GM23338 (cell line): ENCODE measurements at regions not wholly inside any gene's neighbourhood (a gene's known extent, or its start where the extent isn't known, plus 50 kb on each side); places are given as distances from the start of the nearest gene placed in this dataset.
A peak's percentile ranks its signal among the peaks of the same experiment; 100 is the strongest.

Source experiments
- ATAC-seq: fragments of 200-7000 bp; cut with Tn5 transposase; 3 replicates; pipeline ENCODE4 v1.9.1; 2020
- DNase-seq: peaks from one replicate; pipeline ENCODE4 v3.0.0-alpha.2; 2015; ENCODE audit warnings: low spot score
- H2AFZ ChIP-seq: fragments of 200-600 bp; sonication (generic); 2 replicates; pipeline ENCODE4 v1.8.0; 2016; ENCODE audit warnings: antibody characterized with exemption, mild to moderate bottlenecking, moderate library complexity
- H3F3A ChIP-seq: fragments of 200-600 bp; sonication (generic); replicated peaks from 2 replicates; pipeline ENCODE4 v1.8.0; 2017; ENCODE audit warnings: antibody characterized with exemption, mixed run types, low read depth
- H3K27ac ChIP-seq: fragments of 200-600 bp; sonication (generic); 2 replicates; pipeline ENCODE4 v1.6.1; 2016; ENCODE audit warnings: low read depth
- H3K27me3 ChIP-seq: fragments of 200-600 bp; sonication (generic); 2 replicates; pipeline ENCODE4 v1.8.0; 2016; ENCODE audit warnings: mild to moderate bottlenecking, mixed run types, moderate library complexity; ENCODE audit not compliant: insufficient read depth
- H3K36me3 ChIP-seq: fragments of 200-600 bp; sonication (generic); 2 replicates; pipeline ENCODE4 v1.8.0; 2016; ENCODE audit warnings: mild to moderate bottlenecking; ENCODE audit not compliant: insufficient read depth
- H3K4me1 ChIP-seq: fragments of 200-600 bp; sonication (generic); 2 replicates; pipeline ENCODE4 v1.8.0; 2016; ENCODE audit warnings: mild to moderate bottlenecking, moderate library complexity; ENCODE audit not compliant: insufficient read depth
- H3K4me2 ChIP-seq: fragments of 200-600 bp; sonication (generic); 2 replicates; pipeline ENCODE4 v1.7.1; 2017; ENCODE audit warnings: mixed run types
- H3K4me3 ChIP-seq: fragments of 200-600 bp; sonication (generic); 2 replicates; pipeline ENCODE4 v1.6.1; 2016; ENCODE audit warnings: mixed run types
- H3K79me2 ChIP-seq: fragments of 200-600 bp; sonication (generic); replicated peaks from 2 replicates; pipeline ENCODE4 v1.8.0; 2017; ENCODE audit warnings: mild to moderate bottlenecking; ENCODE audit not compliant: insufficient read depth
- H3K9me2 ChIP-seq: fragments of 200-600 bp; sonication (generic); 2 replicates; pipeline ENCODE4 v1.8.0; 2017; ENCODE audit not compliant: insufficient read depth
- H4K20me1 ChIP-seq: fragments of 200-600 bp; sonication (generic); replicated peaks from 2 replicates; pipeline ENCODE4 v1.8.0; 2017; ENCODE audit warnings: mild to moderate bottlenecking; ENCODE audit not compliant: insufficient read depth
- H3K27ac Mint-ChIP-seq: 2 replicates; pipeline ENCODE4 v1.8.0; 2020; ENCODE audit warnings: inconsistent platforms, mild to moderate bottlenecking, moderate library complexity, mixed read lengths
- H3K27me3 Mint-ChIP-seq: 3 replicates; pipeline ENCODE4 v1.8.0; 2022; ENCODE audit warnings: low read depth, mild to moderate bottlenecking, moderate library complexity, mixed read lengths, inconsistent platforms; ENCODE audit not compliant: insufficient read depth, poor library complexity
- H3K36me3 Mint-ChIP-seq: 3 replicates; pipeline ENCODE4 v1.8.0; 2021; ENCODE audit warnings: low read depth, mild to moderate bottlenecking, inconsistent platforms, moderate library complexity, mixed read lengths
- H3K4me1 Mint-ChIP-seq: 3 replicates; pipeline ENCODE4 v1.8.0; 2020; ENCODE audit warnings: mild to moderate bottlenecking, inconsistent platforms, mixed read lengths
- H3K4me3 Mint-ChIP-seq: 3 replicates; pipeline ENCODE4 v1.8.0; 2021; ENCODE audit warnings: moderate library complexity, mild to moderate bottlenecking, inconsistent platforms, mixed read lengths
- H3K9me3 Mint-ChIP-seq: 3 replicates; pipeline ENCODE4 v1.8.0; 2020; ENCODE audit warnings: moderate library complexity, mild to moderate bottlenecking, inconsistent platforms, mixed read lengths
- CREB1 ChIP-seq: fragments of 250-450 bp; sonication (Bioruptor Pico); IDR thresholded peaks from 2 replicates; pipeline ENCODE4 v1.5.0; 2020; ENCODE audit warnings: low read depth, mild to moderate bottlenecking, moderate library complexity
- EZH2 ChIP-seq: fragments of 200-600 bp; sonication (generic); IDR thresholded peaks from one replicate; pipeline ENCODE4 v1.8.0; 2017; ENCODE audit warnings: antibody characterized with exemption, mild to moderate bottlenecking, low read depth; ENCODE audit not compliant: unreplicated experiment
- EZH2phosphoT487 ChIP-seq: fragments of 200-600 bp; sonication (generic); IDR thresholded peaks from one replicate; pipeline ENCODE4 v1.8.1; 2018; ENCODE audit warnings: antibody characterized with exemption; ENCODE audit not compliant: unreplicated experiment
- JUNB ChIP-seq: IDR thresholded peaks from one replicate; pipeline ENCODE4 v1.6.1; 2016; ENCODE audit warnings: antibody characterized with exemption; ENCODE audit not compliant: unreplicated experiment
- NANOG ChIP-seq: IDR thresholded peaks from 2 replicates; pipeline ENCODE4 v1.6.1; 2016; ENCODE audit warnings: antibody characterized with exemption, borderline replicate concordance
- POLR2AphosphoS5 ChIP-seq: IDR thresholded peaks from 2 replicates; pipeline ENCODE4 v1.6.1; 2016; ENCODE audit warnings: antibody characterized with exemption, low read depth
- TF ChIP-seq, protein P1 (sequence below), 2 experiments: fragments of 200-600 bp in 1 of 2; sonication (generic) in 1 of 2; conservative IDR thresholded peaks; 2 replicates each; pipeline versions ENCODE4 v1.5.1 to v1.6.1; 2016 to 2017; ENCODE audit warnings: antibody characterized with exemption in 2 of 2, low read depth in 2 of 2, mild to moderate bottlenecking in 2 of 2, moderate library complexity in 1 of 2
- TF ChIP-seq, protein P2 (sequence below): IDR thresholded peaks from 2 replicates; pipeline ENCODE4 v1.6.1; 2016; ENCODE audit warnings: antibody characterized with exemption

GRCh38 chr13:27868641-27869435 lies 51.0 kb upstream of the PDX1 start:
- no peak overlapping the region for H3K4me3 ChIP-seq
- H3K36me3 ChIP-seq, result no peaks in the 10 kb centered on the region
- H3K79me2 ChIP-seq, result no peaks in the 10 kb centered on the region
- H3K27ac ChIP-seq, result no peak overlapping the region
- H3K4me3 Mint-ChIP-seq, result no peak overlapping the region
- no peaks in the 10 kb centered on the region for H3K36me3 Mint-ChIP-seq
- DNase-seq (peak; percentile 56), ATAC-seq (no peak)
- peaks cover 2% of the 10 kb centered on the region for H3K27me3 Mint-ChIP-seq
- TF ChIP-seq EZH2phosphoT487, result no peak
- TF ChIP-seq, protein P1, sequence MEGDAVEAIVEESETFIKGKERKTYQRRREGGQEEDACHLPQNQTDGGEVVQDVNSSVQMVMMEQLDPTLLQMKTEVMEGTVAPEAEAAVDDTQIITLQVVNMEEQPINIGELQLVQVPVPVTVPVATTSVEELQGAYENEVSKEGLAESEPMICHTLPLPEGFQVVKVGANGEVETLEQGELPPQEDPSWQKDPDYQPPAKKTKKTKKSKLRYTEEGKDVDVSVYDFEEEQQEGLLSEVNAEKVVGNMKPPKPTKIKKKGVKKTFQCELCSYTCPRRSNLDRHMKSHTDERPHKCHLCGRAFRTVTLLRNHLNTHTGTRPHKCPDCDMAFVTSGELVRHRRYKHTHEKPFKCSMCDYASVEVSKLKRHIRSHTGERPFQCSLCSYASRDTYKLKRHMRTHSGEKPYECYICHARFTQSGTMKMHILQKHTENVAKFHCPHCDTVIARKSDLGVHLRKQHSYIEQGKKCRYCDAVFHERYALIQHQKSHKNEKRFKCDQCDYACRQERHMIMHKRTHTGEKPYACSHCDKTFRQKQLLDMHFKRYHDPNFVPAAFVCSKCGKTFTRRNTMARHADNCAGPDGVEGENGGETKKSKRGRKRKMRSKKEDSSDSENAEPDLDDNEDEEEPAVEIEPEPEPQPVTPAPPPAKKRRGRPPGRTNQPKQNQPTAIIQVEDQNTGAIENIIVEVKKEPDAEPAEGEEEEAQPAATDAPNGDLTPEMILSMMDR (conservative IDR thresholded peaks at IDR 0.05; ENCODE audit: low read depth in 2 of 2), result peak in 1 of 2 experiments; percentile 71; a peak in 3 of 4 replicates
- no peak for TF ChIP-seq JUNB
- TF ChIP-seq CREB1 (CRISPR knock-in tag), result no peak
- H2AFZ ChIP-seq, result no peak overlapping the region
- H3K9me2 ChIP-seq, result no peaks in the 10 kb centered on the region
- no peaks in the 10 kb centered on the region for H3K9me3 Mint-ChIP-seq
- no peaks in the 10 kb centered on the region for H3K4me1 Mint-ChIP-seq
- no peaks in the 10 kb centered on the region for H3K4me1 ChIP-seq
- peaks cover 5% of the 10 kb centered on the region; the same call in 1 of the 2 replicates for H4K20me1 ChIP-seq
- H3K4me2 ChIP-seq, result no peak overlapping the region
- no peak overlapping the region for H3K27ac Mint-ChIP-seq
- no peaks in the 10 kb centered on the region for H3F3A ChIP-seq
- H3K27me3 ChIP-seq, result peaks cover 15% of the 10 kb centered on the region

DNA sequence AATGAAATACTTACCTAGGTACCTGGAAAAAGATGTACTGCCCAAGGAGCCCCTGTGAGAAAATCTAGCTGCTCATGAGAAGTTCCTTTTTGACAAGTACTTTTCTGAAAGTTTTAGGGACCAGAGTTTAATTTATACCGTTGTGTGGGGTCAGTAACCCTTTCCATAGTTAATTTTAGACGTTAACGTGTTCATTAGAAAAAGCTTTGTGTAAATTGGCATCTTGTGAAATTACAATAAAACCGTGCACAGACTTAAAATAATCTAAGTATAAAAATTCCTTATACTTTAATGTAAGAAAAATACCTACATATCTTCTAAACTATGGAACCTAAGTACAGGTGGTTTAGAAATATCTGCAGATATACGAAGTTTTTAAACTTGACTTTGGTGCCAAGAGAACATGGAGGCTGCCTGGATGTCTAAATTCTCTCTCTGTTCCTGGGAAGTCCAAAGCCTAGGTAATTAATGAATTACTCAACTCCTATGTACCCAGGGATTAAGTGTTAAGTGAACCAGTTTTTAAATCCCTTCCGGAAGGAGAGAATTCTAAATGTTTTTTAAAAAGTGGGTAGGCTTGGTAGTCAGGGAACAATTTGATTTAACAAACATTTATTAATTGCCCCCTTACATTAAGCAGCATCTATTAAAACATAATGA lies 50.2 kb upstream of the PDX1 start:
- Mint-ChIP-seq H3K27ac (no peak overlapping the region), H3K4me3 (no peak overlapping the region), H3K4me1 (no peaks in the 10 kb centered on the region), H3K9me3 (no peaks in the 10 kb centered on the region), H3K27me3 (peaks cover 2% of the 10 kb centered on the region), H3K36me3 (no peaks in the 10 kb centered on the region)
- Histone ChIP-seq H3F3A (no peaks in the 10 kb centered on the region), H3K4me2 (no peak overlapping the region), H4K20me1 (peaks cover 5% of the 10 kb centered on the region; the same call in 1 of the 2 replicates), H3K27ac (no peak overlapping the region), H3K79me2 (no peaks in the 10 kb centered on the region), H3K4me3 (no peak overlapping the region), H3K4me1 (no peaks in the 10 kb centered on the region), H2AFZ (no peak overlapping the region), H3K9me2 (no peaks in the 10 kb centered on the region), H3K36me3 (no peaks in the 10 kb centered on the region), H3K27me3 (peaks cover 15% of the 10 kb centered on the region)
- ATAC-seq, result no peak
- TF ChIP-seq, protein P1 (conservative IDR thresholded peaks at IDR 0.05; ENCODE audit: low read depth in 2 of 2), result no peak
- no peak for TF ChIP-seq EZH2phosphoT487
- TF ChIP-seq, protein P2, sequence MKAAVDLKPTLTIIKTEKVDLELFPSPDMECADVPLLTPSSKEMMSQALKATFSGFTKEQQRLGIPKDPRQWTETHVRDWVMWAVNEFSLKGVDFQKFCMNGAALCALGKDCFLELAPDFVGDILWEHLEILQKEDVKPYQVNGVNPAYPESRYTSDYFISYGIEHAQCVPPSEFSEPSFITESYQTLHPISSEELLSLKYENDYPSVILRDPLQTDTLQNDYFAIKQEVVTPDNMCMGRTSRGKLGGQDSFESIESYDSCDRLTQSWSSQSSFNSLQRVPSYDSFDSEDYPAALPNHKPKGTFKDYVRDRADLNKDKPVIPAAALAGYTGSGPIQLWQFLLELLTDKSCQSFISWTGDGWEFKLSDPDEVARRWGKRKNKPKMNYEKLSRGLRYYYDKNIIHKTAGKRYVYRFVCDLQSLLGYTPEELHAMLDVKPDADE, result no peak
- TF ChIP-seq POLR2AphosphoS5, result no peak
- no peak for TF ChIP-seq JUNB
- no peak for TF ChIP-seq EZH2
- no peak for TF ChIP-seq NANOG
- no peak for DNase-seq
